NCI-H446 (cell line): ENCODE measurements at regions not wholly inside any gene's neighbourhood (a gene's known extent, or its start where the extent isn't known, plus 50 kb on each side); places are given as distances from the start of the nearest gene placed in this dataset.
A peak's percentile ranks its signal among the peaks of the same experiment; 100 is the strongest.
"Not testable (repeated sequence)": the region's sequence is repeated elsewhere in the genome, so short reads cannot be mapped to it uniquely, and the experiment has no call there.

Source experiments
- DNase-seq, 2 experiments: peaks; one replicate each; lab custom pipeline; 2025; lab: John Stamatoyannopoulos, UW

- no peak for DNase-seq
These were observed 50.7 kb upstream of the C12orf71 start for GRCh38 chr12:27133022-27133590.

GRCh38 chr12:27140478-27140969, 58.1 kb upstream of the C12orf71 start:
- no peak for DNase-seq

GRCh38 chr12:27142101-27142721, 59.8 kb upstream of the C12orf71 start:
- DNase-seq: peak; percentile 35 to 75

GRCh38 chr12:27143256-27144069, 61.1 kb upstream of the C12orf71 start:
- no peak for DNase-seq

- DNase-seq: not testable (repeated sequence)
These were observed 63.3 kb upstream of the C12orf71 start for GRCh38 chr12:27145725-27146124.

- DNase-seq: no peak
These were observed 66.0 kb upstream of the C12orf71 start for GRCh38 chr12:27148373-27148772.

GRCh38 chr12:27148791-27149190, 66.4 kb upstream of the C12orf71 start:
- no peak for DNase-seq

GRCh38 chr12:27151479-27151878, 69.1 kb upstream of the C12orf71 start:
- DNase-seq: no peak

GRCh38 chr12:27158297-27158696, 75.9 kb upstream of the C12orf71 start:
- no peak for DNase-seq

- no peak for DNase-seq
These were observed 79.3 kb upstream of the C12orf71 start for GRCh38 chr12:27161458-27162228.

GRCh38 chr12:27162229-27162537, 79.8 kb upstream of the C12orf71 start:
- DNase-seq: no peak

- DNase-seq: no peak
These were observed 80.8 kb upstream of the C12orf71 start for GRCh38 chr12:27163048-27163715.

- no peak for DNase-seq
These were observed 80.2 kb upstream of the STK38L start for GRCh38 chr12:27163894-27164293.

GRCh38 chr12:27164330-27165040, 79.6 kb upstream of the STK38L start:
- DNase-seq: no peak

- DNase-seq: not testable (repeated sequence)
These were observed 78.1 kb upstream of the STK38L start for GRCh38 chr12:27165958-27166357.

GRCh38 chr12:27171494-27171893, 72.6 kb upstream of the STK38L start:
- DNase-seq: not testable (repeated sequence)

GRCh38 chr12:27176765-27177164, 67.3 kb upstream of the STK38L start:
- no peak for DNase-seq

GRCh38 chr12:27177706-27178105, 66.4 kb upstream of the STK38L start:
- DNase-seq: no peak

GRCh38 chr12:27178255-27178654, 65.8 kb upstream of the STK38L start:
- no peak for DNase-seq

- no peak for DNase-seq
These were observed 65.2 kb upstream of the STK38L start for GRCh38 chr12:27178723-27179399.
